Prostate gland (tissue), 2 donors: ENCODE measurements at regions not wholly inside any gene's neighbourhood (a gene's known extent, or its start where the extent isn't known, plus 50 kb on each side); places are given as distances from the start of the nearest gene placed in this dataset.

ENCODE experiments used
- CTCF ChIP-seq, 4 experiments: fragments of 200-600 bp in 2 of 4; fragments of 450-650 bp in 2 of 4; sonication (generic) in 2 of 4; IDR thresholded peaks; 1 replicate in 3 of 4; 2 replicates in 1 of 4; pipeline ENCODE4 v1.5.1; 2016 to 2019; ENCODE audit warnings: antibody characterized with exemption in 4 of 4, mild to moderate bottlenecking in 2 of 4, moderate library complexity in 2 of 4
- POLR2AphosphoS5 ChIP-seq: sonication (generic); formaldehyde crosslinking; IDR thresholded peaks from one replicate; pipeline ENCODE4 v1.6.1; 2017; ENCODE audit warnings: antibody characterized with exemption

- TF ChIP-seq CTCF (IDR thresholded peaks at IDR 0.05) (no peak), POLR2AphosphoS5 (no peak)
Measured at GRCh38 chr6:12640438-12640837, 76.1 kb upstream of the PHACTR1 start.
